Endothelial cell of umbilical vein (primary cell): ENCODE measurements at regions not wholly inside any gene's neighbourhood (a gene's known extent, or its start where the extent isn't known, plus 50 kb on each side); places are given as distances from the start of the nearest gene placed in this dataset.

Experiments used
- BruUV-seq: library from RNA; stranded (reverse); fragments of 400-500 nt; replicated peaks from 2 replicates; lab custom pipeline; 2021; lab: Mats Ljungman, UMichigan
- CTCF ChIA-PET: fragments of 300-600, 350-600 bp; sonication (Branson Sonifier 250); formaldehyde crosslinking; loops from one replicate; lab custom pipeline; 2021; ENCODE audit warnings: antibody characterized with exemption, inconsistent platforms; lab: Charles Lee
- POLR2A ChIA-PET: fragments of 300-600, 350-600 bp; sonication (Branson Sonifier 250); formaldehyde crosslinking; loops from one replicate; lab custom pipeline; 2021; ENCODE audit warnings: antibody characterized with exemption, inconsistent platforms; lab: Charles Lee
- DNase-seq: peaks from one replicate; pipeline ENCODE4 v3.0.0-alpha.2; 2011; ENCODE audit warnings: low read depth, low spot score
- FAIRE-seq: peaks from 2 replicates; lab custom pipeline; 2011; peaks lifted over from hg19 to GRCh38; lab: Jason Lieb, UNC
- H2AFZ ChIP-seq: 2 replicates; pipeline ENCODE4 v1.6.0; 2012; ENCODE audit warnings: low read depth, low read length, control low read depth, inconsistent platforms
- H3K27ac ChIP-seq: 2 replicates; pipeline ENCODE4 v1.5.1; 2011; ENCODE audit warnings: low read depth, mild to moderate bottlenecking, control low read depth, low read length, moderate library complexity; ENCODE audit not compliant: insufficient read depth
- H3K27me3 ChIP-seq, 2 experiments: 2 replicates each; pipeline versions ENCODE4 v1.6.0 to v1.6.1; 2011; ENCODE audit warnings: low read length in 2 of 2, mixed read lengths in 1 of 2; ENCODE audit not compliant: control insufficient read depth in 2 of 2, insufficient read depth in 2 of 2
- H3K36me3 ChIP-seq, 2 experiments: 2 replicates in 1 of 2; 3 replicates in 1 of 2; pipeline ENCODE4 v1.5.1; 2011; ENCODE audit warnings: low read length in 2 of 2, mild to moderate bottlenecking in 1 of 2, moderate library complexity in 1 of 2; ENCODE audit not compliant: control insufficient read depth in 2 of 2, insufficient read depth in 2 of 2; ENCODE audit errors: extremely low read depth in 1 of 2
- H3K4me1 ChIP-seq: 3 replicates; pipeline ENCODE4 v1.5.1; 2011; ENCODE audit warnings: mild to moderate bottlenecking, low read length; ENCODE audit not compliant: control insufficient read depth, insufficient read depth; ENCODE audit errors: extremely low read depth
- H3K4me2 ChIP-seq: 2 replicates; pipeline ENCODE4 v1.6.1; 2011; ENCODE audit warnings: low read length, control low read depth, mixed read lengths; ENCODE audit not compliant: insufficient read depth
- H3K4me3 ChIP-seq, 3 experiments: fragments of 200-600 bp in 1 of 3; sonication (generic), shearing (Covaris generic) in 1 of 3; replicated peaks in 1 of 3; 2 replicates each; pipeline ENCODE4 v1.5.1; 2011 to 2016; ENCODE audit warnings: control low read depth in 3 of 3, low read length in 3 of 3, mild to moderate bottlenecking in 2 of 3, inconsistent platforms in 1 of 3, low read depth in 1 of 3, moderate library complexity in 1 of 3; ENCODE audit not compliant: insufficient read depth in 1 of 3
- H3K79me2 ChIP-seq: 2 replicates; pipeline ENCODE4 v1.6.0; 2012; ENCODE audit warnings: low read length, inconsistent platforms; ENCODE audit not compliant: control insufficient read depth, insufficient read depth
- H3K9ac ChIP-seq: replicated peaks from 2 replicates; pipeline ENCODE3; 2011; ENCODE audit warnings: low read length, control low read depth; ENCODE audit not compliant: insufficient read depth; ENCODE audit errors: extremely low read depth
- H3K9me1 ChIP-seq: replicated peaks from 3 replicates; pipeline ENCODE4 v1.6.0; 2011; ENCODE audit warnings: mild to moderate bottlenecking, low read length; ENCODE audit not compliant: control insufficient read depth, insufficient read depth; ENCODE audit errors: extremely low read depth
- H3K9me3 ChIP-seq: replicated peaks from 2 replicates; pipeline ENCODE4 v1.5.1; 2012; ENCODE audit warnings: low read length, inconsistent platforms; ENCODE audit not compliant: control insufficient read depth, insufficient read depth
- H4K20me1 ChIP-seq: replicated peaks from 2 replicates; pipeline ENCODE3; 2011; ENCODE audit warnings: mild to moderate bottlenecking, low read length; ENCODE audit not compliant: control insufficient read depth, insufficient read depth; ENCODE audit errors: extremely low read depth
- CTCF ChIP-seq, 2 donors: IDR thresholded peaks; 1 replicate in 1 of 2; 2 replicates in 1 of 2; pipeline ENCODE4 v1.5.1; 2011; ENCODE audit warnings: low read length in 2 of 2, mild to moderate bottlenecking in 2 of 2, moderate library complexity in 2 of 2, control low read depth in 1 of 2, inconsistent platforms in 1 of 2, low read depth in 1 of 2; ENCODE audit not compliant: insufficient read depth in 1 of 2; ENCODE audit errors: extremely low read depth in 1 of 2
- EZH2 ChIP-seq: IDR thresholded peaks from 2 replicates; pipeline ENCODE4 v1.6.1; 2012; ENCODE audit warnings: borderline replicate concordance, low read depth, mild to moderate bottlenecking, moderate library complexity, low read length, inconsistent platforms; ENCODE audit not compliant: severe bottlenecking
- FOS ChIP-seq: IDR thresholded peaks from 2 replicates; pipeline ENCODE4 v1.6.1; 2011; ENCODE audit warnings: mild to moderate bottlenecking, low read length, moderate library complexity, borderline replicate concordance; ENCODE audit not compliant: insufficient read depth
- GATA2 ChIP-seq: IDR thresholded peaks from 2 replicates; pipeline ENCODE4 v1.7.0; 2011; ENCODE audit warnings: low read depth, mild to moderate bottlenecking, moderate library complexity, mixed read lengths, low read length; ENCODE audit not compliant: insufficient read length, insufficient read depth
- JUN ChIP-seq: IDR thresholded peaks from 2 replicates; pipeline ENCODE4 v1.6.1; 2011; ENCODE audit warnings: borderline replicate concordance, low read depth; ENCODE audit not compliant: insufficient read length, insufficient read depth
- MYC ChIP-seq: IDR thresholded peaks from one replicate; pipeline ENCODE4 v1.6.1; 2011; ENCODE audit warnings: mild to moderate bottlenecking, low read depth, low read length
- POLR2A ChIP-seq: IDR thresholded peaks from 2 replicates; pipeline ENCODE4 v1.6.1; 2012; ENCODE audit warnings: low read depth, mild to moderate bottlenecking, control low read depth, low read length
- POLR2AphosphoS5 ChIP-seq: IDR thresholded peaks from 2 replicates; pipeline ENCODE4 v1.6.1; 2012; ENCODE audit warnings: low read depth, mild to moderate bottlenecking, control low read depth, low read length, moderate library complexity; ENCODE audit not compliant: insufficient read depth
- dilution Hi-C: fragments of 300-500 bp; cut with MboI; formaldehyde crosslinking; loops from one replicate; pipeline ENCODE4 v1.15.0; 2019; ENCODE audit warnings: low sequenced_read_pairs; ENCODE audit not compliant: extremely low pct_ligation_motif_present
- intact Hi-C: fragments of 100-400 bp; cut with micrococcal nuclease; formaldehyde crosslinking; loops from one replicate; pipeline ENCODE4 v1.10.0; 2022
- TF ChIP-seq, protein P1 (sequence below): IDR thresholded peaks from 2 replicates; pipeline ENCODE4 v1.6.1; 2011; ENCODE audit not compliant: insufficient read depth, insufficient read length

DNA sequence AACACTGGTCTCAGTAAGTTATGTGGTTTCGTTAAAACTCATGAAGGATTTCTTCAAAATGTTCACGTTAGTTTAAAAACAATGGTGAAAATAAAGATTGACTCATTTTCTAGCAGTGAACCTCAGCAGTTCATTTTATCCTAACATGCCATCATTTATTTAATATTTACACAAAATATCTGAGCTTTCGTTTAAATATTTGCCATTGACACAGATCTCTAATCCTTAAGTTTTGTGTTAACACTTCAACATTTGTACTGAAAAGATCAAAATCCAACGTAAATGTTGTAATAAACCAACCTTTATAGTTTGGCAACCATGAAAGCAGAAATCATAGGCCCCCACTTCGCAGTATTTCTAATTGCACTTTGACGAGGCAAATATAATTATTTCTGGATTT lies 1129.5 kb downstream of the PLA2G4A start:
- intact Hi-C loops (no loop called here), dilution Hi-C loops (no loop called here)
- DNase-seq (no peak), FAIRE-seq (no peak)
- BruUV-seq: no TSS peak
- no peaks in the 10 kb centered on the region for H3K79me2 ChIP-seq
- ChIA-PET POLR2A (no interaction called here), CTCF (no interaction called here)
- TF ChIP-seq GATA2 (no peak), MYC (no peak), EZH2 (no peak), CTCF (IDR thresholded peaks at IDR 0.05; ENCODE audit: extremely low read depth in 1 of 2, insufficient read depth in 1 of 2, low read depth in 1 of 2, low read length in 2 of 2) (no peak), POLR2A (no peak), FOS (no peak), JUN (no peak), POLR2AphosphoS5 (no peak)
- TF ChIP-seq, protein P1, sequence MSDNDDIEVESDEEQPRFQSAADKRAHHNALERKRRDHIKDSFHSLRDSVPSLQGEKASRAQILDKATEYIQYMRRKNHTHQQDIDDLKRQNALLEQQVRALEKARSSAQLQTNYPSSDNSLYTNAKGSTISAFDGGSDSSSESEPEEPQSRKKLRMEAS: no peak
- no peaks in the 10 kb centered on the region for H3K36me3 ChIP-seq
- no peak overlapping the region for H2AFZ ChIP-seq
- H4K20me1 ChIP-seq: no peaks in the 10 kb centered on the region
- no peaks in the 10 kb centered on the region for H3K9me3 ChIP-seq
- H3K9ac ChIP-seq: no peak overlapping the region
- H3K4me1 ChIP-seq: peaks cover 2% of the 10 kb centered on the region
- H3K9me1 ChIP-seq: peaks cover 3% of the 10 kb centered on the region
- no peak overlapping the region for H3K4me3 ChIP-seq
- H3K27ac ChIP-seq: no peak overlapping the region
- H3K27me3 ChIP-seq: no peaks in the 10 kb centered on the region
- H3K4me2 ChIP-seq: no peak overlapping the region
